B cell (primary cell): ENCODE measurements at regions not wholly inside any gene's neighbourhood (a gene's known extent, or its start where the extent isn't known, plus 50 kb on each side); places are given as distances from the start of the nearest gene placed in this dataset.

ENCODE experiments used
- ATAC-seq: fragments of 200-7000 bp; cut with Tn5 transposase; one replicate; pipeline ENCODE4 v1.10.0; 2021; ENCODE audit warnings: low read depth, mild to moderate bottlenecking, moderate number of reproducible peaks, moderate library complexity
- CTCF ChIA-PET: fragments of 350-600 bp; sonication (Branson Sonifier 250); formaldehyde crosslinking; loops from one replicate; lab custom pipeline; 2021; ENCODE audit warnings: antibody characterized with exemption, inconsistent platforms; lab: Charles Lee
- POLR2A ChIA-PET: fragments of 350-600 bp; sonication (Branson Sonifier 250); formaldehyde crosslinking; loops from one replicate; lab custom pipeline; 2021; ENCODE audit warnings: antibody characterized with exemption; lab: Charles Lee
- DNase-seq: peaks from one replicate; pipeline ENCODE4 v3.0.0; 2013
- H2AFZ ChIP-seq: 2 replicates; pipeline ENCODE4 v1.6.1; 2012; ENCODE audit warnings: mild to moderate bottlenecking, low read depth, low read length; ENCODE audit not compliant: insufficient read depth, poor library complexity, severe bottlenecking
- H3K27ac ChIP-seq, 2 donors: 1 replicate in 1 of 2; 2 replicates in 1 of 2; pipeline ENCODE4 v1.5.1; 2012 to 2013; ENCODE audit warnings: low read length in 2 of 2, mild to moderate bottlenecking in 2 of 2, moderate library complexity in 1 of 2
- H3K27me3 ChIP-seq, 4 experiments: fragments of 200-600 bp in 1 of 4; sonication (generic) in 1 of 4; replicated peaks in 1 of 4; 1 replicate in 2 of 4; 2 replicates in 2 of 4; pipeline versions ENCODE4 v1.6.1 to v1.7.0; 2013 to 2016; ENCODE audit warnings: low read length in 3 of 4, mild to moderate bottlenecking in 2 of 4, mixed read lengths in 1 of 4, moderate library complexity in 1 of 4; ENCODE audit not compliant: insufficient read depth in 4 of 4, control insufficient read depth in 3 of 4; ENCODE audit errors: control extremely low read depth in 1 of 4
- H3K36me3 ChIP-seq, 2 experiments: replicated peaks in 1 of 2; 1 replicate in 1 of 2; 2 replicates in 1 of 2; pipeline versions ENCODE4 v1.6.1 to v1.7.1; 2013; ENCODE audit warnings: low read length in 1 of 2; ENCODE audit not compliant: insufficient read depth in 2 of 2, control insufficient read depth in 1 of 2; ENCODE audit errors: control extremely low read depth in 1 of 2, extremely low read depth in 1 of 2
- H3K4me1 ChIP-seq, 2 donors: fragments of 200-600 bp in 1 of 2; sonication (generic) in 1 of 2; 1 replicate in 1 of 2; 2 replicates in 1 of 2; pipeline versions ENCODE4 v1.5.1 to v1.6.1; 2013 to 2017; ENCODE audit warnings: low read length in 2 of 2; ENCODE audit not compliant: control insufficient read depth in 2 of 2, insufficient read depth in 2 of 2
- H3K4me2 ChIP-seq: replicated peaks from 2 replicates; pipeline ENCODE3; 2012; ENCODE audit warnings: mild to moderate bottlenecking, low read depth, low read length; ENCODE audit not compliant: poor library complexity, severe bottlenecking
- H3K4me3 ChIP-seq, 5 experiments: fragments of 200-600 bp in 1 of 5; sonication (generic) in 1 of 5; 1 replicate in 3 of 5; 2 replicates in 2 of 5; pipeline versions ENCODE4 v1.5.1 to v1.7.0; 2011 to 2016; ENCODE audit warnings: low read length in 4 of 5, mild to moderate bottlenecking in 4 of 5, low read depth in 2 of 5, control low read depth in 1 of 5, moderate library complexity in 1 of 5; ENCODE audit not compliant: insufficient read depth in 1 of 5; ENCODE audit errors: control extremely low read depth in 1 of 5, extremely low read depth in 1 of 5
- H3K79me2 ChIP-seq: fragments of 200-600 bp; sonication (generic); one replicate; pipeline ENCODE4 v1.6.0; 2016; ENCODE audit warnings: low read length; ENCODE audit not compliant: control insufficient read depth, insufficient read depth
- H3K9ac ChIP-seq: fragments of 200-600 bp; sonication (generic); 2 replicates; pipeline ENCODE4 v1.6.1; 2017; ENCODE audit warnings: mild to moderate bottlenecking, low read length, moderate library complexity
- H3K9me3 ChIP-seq, 3 donors: one replicate each; pipeline versions ENCODE4 v1.6.1 to v1.7.1; 2013; ENCODE audit warnings: low read length in 2 of 3; ENCODE audit not compliant: control insufficient read depth in 2 of 3, insufficient read depth in 1 of 3; ENCODE audit errors: control extremely low read depth in 1 of 3
- H4K20me1 ChIP-seq: 2 replicates; pipeline ENCODE4 v1.6.0; 2012; ENCODE audit warnings: mild to moderate bottlenecking, low read length; ENCODE audit not compliant: insufficient read depth, control insufficient read depth, poor library complexity, severe bottlenecking
- H3K27ac Mint-ChIP-seq: one replicate; pipeline ENCODE4 v1.8.0; 2021; ENCODE audit warnings: mixed read lengths
- H3K27me3 Mint-ChIP-seq: one replicate; pipeline ENCODE4 v1.8.0; 2021; ENCODE audit warnings: mixed read lengths
- H3K4me1 Mint-ChIP-seq: one replicate; pipeline ENCODE4 v1.8.0; 2021; ENCODE audit warnings: mixed read lengths
- H3K4me3 Mint-ChIP-seq: one replicate; pipeline ENCODE4 v1.8.0; 2021; ENCODE audit warnings: mixed read lengths
- H3K9me3 Mint-ChIP-seq: one replicate; pipeline ENCODE4 v1.8.0; 2022; ENCODE audit warnings: mixed read lengths; ENCODE audit not compliant: insufficient read depth
- EZH2 ChIP-seq: IDR thresholded peaks from 2 replicates; pipeline ENCODE4 v1.6.1; 2012; ENCODE audit warnings: borderline replicate concordance, low read depth, mild to moderate bottlenecking, moderate library complexity, low read length; ENCODE audit not compliant: insufficient read depth, poor library complexity, severe bottlenecking
- WGBS: methylation state at CpG from one replicate; pipeline ENCODE4 v1.1.5; 2013; ENCODE audit warnings: missing lambda C conversion rate; ENCODE audit not compliant: insufficient coverage; 5-methylcytosine and 5-hydroxymethylcytosine counted together
- intact Hi-C: fragments of 100-400 bp; cut with micrococcal nuclease; formaldehyde crosslinking; loops from one replicate; pipeline ENCODE4 v1.10.0; 2022
- TF ChIP-seq, protein P1 (sequence below): fragments of 200-600 bp; IDR thresholded peaks from one replicate; pipeline ENCODE4 v1.8.0; 2022; ENCODE audit warnings: antibody characterized with exemption, mild to moderate bottlenecking

- H3K4me1 Mint-ChIP-seq: no peaks in the 10 kb centered on the region
These were observed 821.6 kb downstream of the TLE1 start for GRCh38 chr9:80867731-80868130.

GRCh38 chr9:80866576-80867227 is 822.6 kb downstream of the TLE1 start:
- intact Hi-C loops: no loop called here
- Mint-ChIP-seq H3K4me1 (no peaks in the 10 kb centered on the region), H3K9me3 (peaks cover 8% of the 10 kb centered on the region), H3K27me3 (no peaks in the 10 kb centered on the region), H3K27ac (no peak overlapping the region), H3K4me3 (no peak overlapping the region)
- no peak overlapping the region for H3K27ac ChIP-seq
- H3K79me2 ChIP-seq: no peaks in the 10 kb centered on the region
- H4K20me1 ChIP-seq: no peaks in the 10 kb centered on the region
- ATAC-seq: no peak
- WGBS: 100% methylated on average over 1 of the region's 2 CpGs
- POLR2A ChIA-PET: no interaction called here
- no peaks in the 10 kb centered on the region for H3K9me3 ChIP-seq
- no peaks in the 10 kb centered on the region for H3K27me3 ChIP-seq
- CTCF ChIA-PET: no interaction called here
- no peak overlapping the region for H3K4me2 ChIP-seq
- no peaks in the 10 kb centered on the region for H3K36me3 ChIP-seq
- TF ChIP-seq, protein P1, sequence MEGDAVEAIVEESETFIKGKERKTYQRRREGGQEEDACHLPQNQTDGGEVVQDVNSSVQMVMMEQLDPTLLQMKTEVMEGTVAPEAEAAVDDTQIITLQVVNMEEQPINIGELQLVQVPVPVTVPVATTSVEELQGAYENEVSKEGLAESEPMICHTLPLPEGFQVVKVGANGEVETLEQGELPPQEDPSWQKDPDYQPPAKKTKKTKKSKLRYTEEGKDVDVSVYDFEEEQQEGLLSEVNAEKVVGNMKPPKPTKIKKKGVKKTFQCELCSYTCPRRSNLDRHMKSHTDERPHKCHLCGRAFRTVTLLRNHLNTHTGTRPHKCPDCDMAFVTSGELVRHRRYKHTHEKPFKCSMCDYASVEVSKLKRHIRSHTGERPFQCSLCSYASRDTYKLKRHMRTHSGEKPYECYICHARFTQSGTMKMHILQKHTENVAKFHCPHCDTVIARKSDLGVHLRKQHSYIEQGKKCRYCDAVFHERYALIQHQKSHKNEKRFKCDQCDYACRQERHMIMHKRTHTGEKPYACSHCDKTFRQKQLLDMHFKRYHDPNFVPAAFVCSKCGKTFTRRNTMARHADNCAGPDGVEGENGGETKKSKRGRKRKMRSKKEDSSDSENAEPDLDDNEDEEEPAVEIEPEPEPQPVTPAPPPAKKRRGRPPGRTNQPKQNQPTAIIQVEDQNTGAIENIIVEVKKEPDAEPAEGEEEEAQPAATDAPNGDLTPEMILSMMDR: no peak
- no peak for TF ChIP-seq EZH2
- H2AFZ ChIP-seq: no peak overlapping the region
- H3K4me1 ChIP-seq: no peaks in the 10 kb centered on the region
- no peak overlapping the region for H3K9ac ChIP-seq
- no peak overlapping the region for H3K4me3 ChIP-seq
- DNase-seq: no peak

More at GRCh38 chr9:80867731-80868130, 821.6 kb downstream of the TLE1 start:
- Histone ChIP-seq H3K9me3 (no peaks in the 10 kb centered on the region), H3K9ac (no peak overlapping the region), H3K36me3 (no peaks in the 10 kb centered on the region), H3K27ac (no peak overlapping the region), H3K27me3 (no peaks in the 10 kb centered on the region), H4K20me1 (no peaks in the 10 kb centered on the region), H2AFZ (no peak overlapping the region), H3K4me3 (no peak overlapping the region), H3K79me2 (no peaks in the 10 kb centered on the region), H3K4me1 (no peaks in the 10 kb centered on the region), H3K4me2 (no peak overlapping the region)
- H3K27ac Mint-ChIP-seq: no peak overlapping the region
- no peak overlapping the region for H3K4me3 Mint-ChIP-seq
- intact Hi-C loops: no loop called here
- ChIA-PET POLR2A (no interaction called here), CTCF (no interaction called here)
- ATAC-seq (no peak), DNase-seq (no peak)
- H3K27me3 Mint-ChIP-seq: no peaks in the 10 kb centered on the region
- TF ChIP-seq, protein P1: no peak
- no peak for TF ChIP-seq EZH2
- peaks cover 8% of the 10 kb centered on the region for H3K9me3 Mint-ChIP-seq
